Activated CD8-positive, alpha-beta memory T cell treated with anti-CD3 and anti-CD28 coated beads for 1 hour (primary cell): ENCODE measurements at regions not wholly inside any gene's neighbourhood (a gene's known extent, or its start where the extent isn't known, plus 50 kb on each side); places are given as distances from the start of the nearest gene placed in this dataset.

Experiments used
- DNase-seq, 2 donors: peaks; one replicate each; pipeline ENCODE4 v3.0.0-alpha.2; 2020; ENCODE audit warnings: low read depth in 1 of 2; ENCODE audit errors: extremely low read depth in 1 of 2

DNA sequence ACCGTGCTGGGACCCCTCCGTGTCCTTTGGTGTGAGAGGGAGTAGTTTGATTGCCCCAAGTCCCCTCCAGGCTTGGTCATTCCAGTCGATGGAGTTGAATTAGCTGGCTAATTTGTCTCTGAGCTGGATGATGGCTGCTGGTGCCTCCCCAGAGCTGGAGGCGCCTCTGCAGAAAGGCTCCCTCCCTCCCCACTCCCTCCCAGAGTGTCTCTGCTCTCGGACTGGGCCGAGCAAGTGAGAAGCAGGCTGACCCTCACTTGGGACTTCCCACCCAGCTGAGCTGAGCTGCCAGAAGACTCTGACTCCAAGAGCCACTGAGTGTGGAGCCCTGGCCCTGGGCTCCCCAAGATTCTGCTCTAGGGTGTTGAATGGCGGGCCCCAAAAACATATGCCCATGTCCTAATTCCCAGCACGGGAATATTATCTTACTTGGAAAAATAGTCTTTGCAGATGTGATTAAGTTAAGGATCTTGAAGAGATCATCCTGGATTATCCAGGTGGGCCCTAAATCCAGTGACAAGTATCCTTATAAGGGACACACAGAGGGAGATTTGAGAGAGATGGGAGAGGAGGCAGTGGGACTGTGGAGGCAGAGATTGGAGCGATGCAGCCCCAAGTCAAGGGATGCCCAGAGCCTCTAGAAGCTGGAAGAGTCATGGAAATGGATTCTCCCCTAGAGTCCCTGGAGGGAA, 60.7 kb upstream of the TLE3 start:
- DNase-seq, result no peak

DNA sequence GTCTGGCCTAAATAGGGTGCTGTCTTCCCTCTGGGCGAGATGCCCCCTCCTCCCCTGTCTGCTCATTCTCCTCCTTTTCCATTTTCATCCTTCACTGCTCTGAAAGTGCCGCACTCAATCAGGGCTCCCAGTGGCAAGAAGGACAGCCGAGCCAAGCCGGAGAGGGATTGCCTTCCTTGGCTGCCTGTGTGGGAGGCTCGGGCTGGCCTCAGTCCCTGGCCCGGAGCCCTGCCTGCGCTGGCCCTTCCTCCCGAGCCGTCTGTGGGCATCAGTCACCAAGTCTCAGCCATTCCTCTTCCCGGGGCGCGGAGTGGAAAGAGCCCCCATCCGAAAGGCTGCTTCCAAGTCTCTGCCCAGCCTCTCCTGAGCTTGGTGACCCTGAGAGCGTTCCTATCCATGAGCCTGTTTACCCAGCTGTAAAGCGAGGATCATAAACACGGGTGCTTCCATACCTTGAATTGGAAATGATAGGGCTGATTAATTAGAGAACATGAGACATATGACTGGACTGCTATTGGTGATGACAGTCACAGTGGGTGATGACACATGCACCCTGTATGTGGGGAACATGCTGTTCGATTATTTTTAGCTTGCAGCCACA, 59.1 kb upstream of the TLE3 start:
- DNase-seq, result no peak

DNA sequence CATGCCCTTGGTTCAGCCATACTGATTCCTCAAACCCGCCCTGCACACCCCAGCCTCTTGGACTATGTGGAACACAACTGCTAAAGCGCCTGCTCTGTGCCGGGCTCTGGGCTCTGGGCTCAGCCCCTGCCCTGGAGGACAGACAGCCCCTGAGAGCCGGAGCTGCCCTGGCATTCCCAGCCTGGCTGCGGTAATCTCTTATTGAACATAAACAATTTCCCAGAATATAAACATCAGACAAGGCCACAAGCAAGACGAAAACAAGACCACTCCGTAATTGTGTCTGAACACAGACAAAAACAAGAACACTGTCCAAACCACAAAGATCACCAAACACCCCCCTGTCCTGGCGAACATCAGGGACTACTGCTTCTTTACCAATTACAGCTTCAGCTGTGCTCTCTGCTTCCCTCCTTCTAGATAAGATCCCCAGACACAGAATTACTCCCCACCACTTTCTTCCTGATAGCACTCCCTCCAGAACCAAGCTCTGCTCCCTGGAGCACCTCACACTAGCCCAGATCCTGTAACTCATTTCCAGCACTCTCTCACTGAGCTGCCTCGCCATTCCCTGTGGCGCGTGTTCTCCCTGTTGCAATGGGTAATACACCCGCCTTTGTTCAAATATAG, 57.1 kb upstream of the TLE3 start:
- DNase-seq, result no peak

DNA sequence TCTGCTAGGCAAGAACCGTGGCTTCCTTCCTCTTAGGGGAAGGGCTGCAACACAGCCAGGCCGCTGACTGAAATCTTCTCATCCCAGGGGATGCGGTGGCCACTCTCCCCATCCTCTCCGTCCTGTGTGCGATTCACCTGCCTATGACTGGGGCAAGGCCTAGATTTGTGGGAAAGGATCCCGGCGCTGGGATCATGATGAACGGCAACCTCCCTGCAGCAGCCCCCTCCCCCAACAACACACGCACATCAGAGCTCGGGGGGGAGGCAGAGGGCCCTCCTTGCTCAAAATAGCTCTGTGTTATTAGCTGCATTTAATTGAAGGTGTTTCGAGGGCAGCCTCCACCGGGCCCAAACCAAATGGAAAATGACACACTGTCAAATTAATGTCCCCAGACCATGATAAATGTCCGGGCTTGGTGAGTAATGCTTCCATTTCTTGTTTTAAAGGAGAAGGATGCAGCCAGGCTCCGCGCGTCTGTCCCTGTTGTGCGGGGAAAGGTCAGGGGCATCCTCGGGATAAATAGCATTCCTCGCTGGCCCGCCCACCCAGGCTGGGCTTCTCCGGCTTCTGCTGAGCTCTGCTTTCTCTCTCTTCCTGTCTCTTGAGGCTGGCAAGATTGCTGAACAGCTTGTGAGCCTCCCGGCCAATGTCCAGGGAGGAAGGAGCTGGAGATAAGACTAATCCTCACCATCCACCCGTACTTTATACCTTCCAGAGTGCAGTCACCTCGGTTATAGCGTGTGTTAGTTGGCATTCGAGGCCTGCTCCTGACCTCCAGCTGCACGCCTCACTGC, 56.4 kb upstream of the TLE3 start:
- DNase-seq, result no peak

DNA sequence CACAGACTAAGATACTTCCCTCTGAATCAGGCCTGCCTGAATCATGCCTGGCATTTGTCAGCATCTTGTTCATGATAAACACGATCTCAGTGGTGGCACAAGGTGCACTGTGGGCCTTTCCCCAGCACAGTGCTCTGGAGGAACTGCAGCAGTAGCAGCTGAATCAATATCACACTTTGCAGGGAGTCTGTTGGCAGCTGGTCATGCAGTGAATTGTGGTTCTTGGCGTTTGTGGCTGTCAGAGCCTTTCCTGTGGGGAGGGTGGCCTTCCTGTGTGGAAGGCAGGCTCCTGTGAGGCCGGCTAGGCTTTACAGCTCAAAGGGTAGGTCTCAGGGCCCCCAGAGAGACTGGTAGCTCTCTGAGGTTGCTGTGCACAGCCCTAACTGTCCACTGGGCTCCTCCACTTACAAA, 54.4 kb upstream of the TLE3 start:
- DNase-seq, result no peak

DNA sequence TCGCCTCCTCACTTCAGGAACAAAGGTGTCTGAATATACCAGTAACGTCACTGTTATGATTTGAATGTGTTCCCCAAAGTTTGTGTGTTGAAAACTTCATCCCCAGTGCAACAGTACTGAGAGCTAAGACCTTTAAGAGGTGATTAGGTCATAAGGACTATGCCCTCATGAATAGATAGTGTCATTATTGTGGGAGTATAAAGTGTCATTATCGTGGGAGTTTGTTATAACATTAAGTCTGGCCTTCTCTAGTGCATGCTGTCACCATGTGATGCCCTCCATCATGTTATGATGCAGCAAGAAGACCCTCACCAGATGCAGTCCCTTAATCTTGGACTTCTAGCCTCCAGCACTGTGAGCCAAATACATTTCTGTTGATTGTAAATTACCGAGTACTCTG, 53.7 kb upstream of the TLE3 start:
- DNase-seq, result no peak

DNA sequence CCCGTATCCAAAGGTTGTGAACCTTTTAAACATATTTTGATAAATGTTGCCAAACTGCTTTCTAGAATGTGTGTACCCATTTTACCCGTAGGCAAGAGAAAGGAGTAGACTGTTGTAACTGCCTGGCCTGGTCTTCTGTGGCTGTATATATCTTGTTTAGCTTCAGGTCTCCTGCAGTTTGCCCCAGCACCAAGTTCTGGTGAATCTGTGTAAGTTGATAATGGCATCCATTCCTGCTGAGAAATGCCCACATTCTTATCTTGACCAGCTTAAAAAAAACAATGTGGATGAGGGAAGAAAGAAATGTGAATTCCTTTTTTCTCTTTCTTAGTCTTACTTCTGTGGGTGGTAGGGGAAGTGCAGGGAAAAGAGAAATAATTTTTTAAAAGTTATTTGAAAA, 53.3 kb upstream of the TLE3 start:
- no peak for DNase-seq

DNA sequence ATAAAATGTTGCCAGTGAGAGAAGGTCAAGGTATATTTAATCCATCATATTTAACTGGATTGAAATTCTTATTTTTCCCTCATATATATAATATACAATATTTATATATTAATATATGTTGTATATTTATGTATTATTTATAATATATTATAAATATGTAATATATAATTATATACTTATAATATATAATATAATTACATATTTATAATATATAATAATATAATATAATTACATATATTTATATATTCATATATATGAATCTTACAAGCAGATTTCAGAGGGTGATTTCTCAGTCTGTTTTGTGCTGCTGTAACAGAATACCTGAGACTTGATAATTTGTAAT, 52.7 kb upstream of the TLE3 start:
- no peak for DNase-seq

DNA sequence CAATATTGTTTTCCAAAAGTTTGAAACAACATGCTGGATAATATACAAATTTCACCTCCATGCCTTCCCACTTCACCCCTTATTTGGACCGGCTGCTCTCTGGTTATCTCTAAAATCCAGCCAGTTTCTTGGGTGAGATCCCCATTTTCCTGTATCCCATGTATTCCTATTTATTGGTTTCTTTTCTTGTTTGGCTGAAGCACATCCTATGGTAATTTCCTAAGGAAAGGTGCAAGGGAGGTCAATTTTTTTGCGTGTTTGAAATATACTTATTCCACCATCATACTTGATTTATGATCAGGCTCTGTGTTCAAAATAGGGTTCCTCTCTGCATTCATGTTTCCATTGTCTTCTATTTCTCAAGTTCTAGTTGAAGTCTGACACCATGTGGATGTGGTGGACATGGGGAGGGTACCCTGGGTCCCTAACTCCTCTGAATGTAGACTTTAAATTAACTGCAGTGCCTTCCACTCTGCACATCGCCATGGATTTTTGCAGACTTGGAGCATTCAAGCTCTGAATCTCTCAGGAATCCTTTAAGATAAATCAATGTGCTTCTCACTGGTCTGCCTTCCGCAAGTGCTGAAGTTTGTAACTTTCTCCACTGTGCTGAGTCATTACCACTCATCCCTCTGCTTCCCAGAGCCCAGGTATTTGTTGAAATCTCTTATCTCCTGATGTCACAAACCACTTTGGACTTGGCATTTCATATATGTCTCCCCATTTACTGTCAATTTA, 52.1 kb upstream of the TLE3 start:
- no peak for DNase-seq

DNA sequence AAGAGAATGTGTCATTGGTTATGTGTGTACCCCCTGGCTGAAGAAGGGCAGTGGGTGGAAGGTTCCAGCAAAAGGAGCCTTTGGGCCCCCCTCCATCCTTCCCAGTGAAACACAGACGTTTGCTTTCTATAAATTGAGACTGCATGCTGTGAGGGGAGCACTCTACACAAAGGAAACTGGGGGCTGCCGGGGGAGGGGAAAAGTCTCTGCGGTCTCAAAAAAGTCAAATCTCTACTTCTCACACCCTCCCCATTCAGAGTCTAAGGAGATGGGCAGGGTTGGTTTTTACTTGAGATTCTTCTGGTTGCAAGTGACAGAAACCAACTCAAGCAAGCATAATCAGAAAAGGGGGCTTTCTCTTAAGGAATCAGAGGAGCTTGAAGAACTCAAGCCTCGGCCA, 50.1 kb upstream of the TLE3 start:
- DNase-seq, result no peak
